H1 (cell line): ENCODE measurements at regions not wholly inside any gene's neighbourhood (a gene's known extent, or its start where the extent isn't known, plus 50 kb on each side); places are given as distances from the start of the nearest gene placed in this dataset.
"Not testable (repeated sequence)": the region's sequence is repeated elsewhere in the genome, so short reads cannot be mapped to it uniquely, and the experiment has no call there.

Experiments
- CTCF ChIA-PET: fragments of 300-600 bp; sonication (Branson Sonifier 250); formaldehyde crosslinking; loops from one replicate; lab custom pipeline; 2021; ENCODE audit not compliant: partially characterized antibody; lab: Charles Lee
- POLR2A ChIA-PET: fragments of 300-600 bp; sonication (Branson Sonifier 250); formaldehyde crosslinking; loops from one replicate; lab custom pipeline; 2021; ENCODE audit warnings: inconsistent platforms; ENCODE audit not compliant: partially characterized antibody; lab: Charles Lee
- DNase-seq, 2 experiments: peaks; one replicate each; pipeline versions ENCODE4 v3.0.0 to v3.0.0-alpha.2; 2010 to 2022; ENCODE audit warnings: low spot score in 2 of 2, low read depth in 1 of 2, mixed read lengths in 1 of 2
- FAIRE-seq: peaks from 2 replicates; lab custom pipeline; 2011; peaks lifted over from hg19 to GRCh38; lab: Jason Lieb, UNC
- H2AFZ ChIP-seq: 2 replicates; pipeline ENCODE4 v1.8.1; 2012; ENCODE audit warnings: low read length, inconsistent platforms
- H2AK5ac ChIP-seq: 2 replicates; pipeline ENCODE4 v1.6.1; 2013; ENCODE audit warnings: low read depth, low read length
- H2BK120ac ChIP-seq: replicated peaks from 2 replicates; pipeline ENCODE3; 2013; ENCODE audit warnings: low read depth, low read length, inconsistent platforms
- H2BK12ac ChIP-seq: 2 replicates; pipeline ENCODE4 v1.6.1; 2013; ENCODE audit warnings: low read depth, low read length
- H2BK15ac ChIP-seq: 2 replicates; pipeline ENCODE4 v1.6.1; 2013; ENCODE audit warnings: low read length
- H2BK20ac ChIP-seq: 2 replicates; pipeline ENCODE4 v1.6.1; 2013; ENCODE audit warnings: low read length
- H2BK5ac ChIP-seq: 2 replicates; pipeline ENCODE4 v1.6.1; 2013; ENCODE audit warnings: low read depth, low read length
- H3K14ac ChIP-seq: 2 replicates; pipeline ENCODE4 v1.6.1; 2013; ENCODE audit warnings: inconsistent platforms; ENCODE audit not compliant: insufficient read length
- H3K18ac ChIP-seq: 2 replicates; pipeline ENCODE4 v1.6.1; 2013; ENCODE audit warnings: low read length; ENCODE audit errors: extremely low read depth
- H3K23ac ChIP-seq: 2 replicates; pipeline ENCODE4 v1.6.1; 2013; ENCODE audit warnings: inconsistent platforms; ENCODE audit not compliant: insufficient read length
- H3K23me2 ChIP-seq: 2 replicates; pipeline ENCODE4 v1.6.1; 2013; ENCODE audit warnings: low read depth, low read length
- H3K27ac ChIP-seq: 2 replicates; pipeline ENCODE4 v1.6.1; 2011; ENCODE audit warnings: low read depth, low read length, inconsistent platforms
- H3K27me3 ChIP-seq, 4 experiments: replicated peaks in 1 of 4; 1 replicate in 1 of 4; 2 replicates in 3 of 4; pipeline versions ENCODE4 v1.6.1 to v1.8.1; 2011 to 2013; ENCODE audit warnings: low read length in 3 of 4, mild to moderate bottlenecking in 3 of 4, inconsistent platforms in 2 of 4, mixed read lengths in 2 of 4, moderate library complexity in 1 of 4; ENCODE audit not compliant: control insufficient read depth in 3 of 4, insufficient read depth in 3 of 4; ENCODE audit errors: extremely low read depth in 1 of 4
- H3K36me3 ChIP-seq, 4 experiments: 2 replicates each; pipeline versions ENCODE4 v1.6.1 to v1.8.1; 2011 to 2013; ENCODE audit warnings: mild to moderate bottlenecking in 4 of 4, low read length in 3 of 4, moderate library complexity in 2 of 4, control low read depth in 1 of 4, inconsistent platforms in 1 of 4; ENCODE audit not compliant: insufficient read depth in 4 of 4, control insufficient read depth in 2 of 4
- H3K4ac ChIP-seq: replicated peaks from 2 replicates; pipeline ENCODE3; 2013; ENCODE audit warnings: low read length, low read depth, mixed read lengths, inconsistent platforms; ENCODE audit not compliant: insufficient read length
- H3K4me1 ChIP-seq, 4 experiments: replicated peaks in 1 of 4; 1 replicate in 1 of 4; 2 replicates in 3 of 4; pipeline versions ENCODE4 v1.6.1 to v1.8.1; 2011 to 2013; ENCODE audit warnings: low read length in 3 of 4, inconsistent platforms in 2 of 4, mixed read lengths in 1 of 4; ENCODE audit not compliant: insufficient read depth in 4 of 4, control insufficient read depth in 3 of 4
- H3K4me2 ChIP-seq, 2 experiments: 2 replicates each; pipeline versions ENCODE4 v1.6.1 to v1.8.1; 2011 to 2013; ENCODE audit warnings: low read depth in 2 of 2, low read length in 2 of 2, control low read depth in 1 of 2, inconsistent platforms in 1 of 2, mild to moderate bottlenecking in 1 of 2; ENCODE audit not compliant: insufficient read depth in 1 of 2
- H3K4me3 ChIP-seq, 4 experiments: fragments of 200-600, 300-600 bp in 1 of 4; sonication (generic), shearing (Covaris generic), sonication (Bioruptor Twin) in 1 of 4; 2 replicates each; pipeline versions ENCODE4 v1.5.1 to v1.8.1; 2011 to 2016; ENCODE audit warnings: low read length in 4 of 4, low read depth in 3 of 4, control low read depth in 2 of 4, inconsistent platforms in 2 of 4, mild to moderate bottlenecking in 2 of 4, mixed read lengths in 1 of 4, moderate library complexity in 1 of 4; ENCODE audit not compliant: insufficient read depth in 2 of 4; ENCODE audit errors: extremely low read depth in 1 of 4
- H3K56ac ChIP-seq: replicated peaks from 2 replicates; pipeline ENCODE3; 2013; ENCODE audit warnings: low read depth, mild to moderate bottlenecking, mixed read lengths, low read length, inconsistent platforms; ENCODE audit not compliant: insufficient read length
- H3K79me1 ChIP-seq: 2 replicates; pipeline ENCODE4 v1.6.1; 2013; ENCODE audit warnings: low read depth, low read length, control low read depth
- H3K79me2 ChIP-seq, 2 experiments: 2 replicates each; pipeline versions ENCODE4 v1.6.1 to v1.8.1; 2012 to 2013; ENCODE audit warnings: low read length in 2 of 2, mild to moderate bottlenecking in 2 of 2, inconsistent platforms in 1 of 2; ENCODE audit not compliant: insufficient read depth in 2 of 2, control insufficient read depth in 1 of 2
- H3K9ac ChIP-seq, 4 experiments: replicated peaks in 1 of 4; 1 replicate in 1 of 4; 2 replicates in 3 of 4; pipeline versions ENCODE4 v1.6.1 to v1.8.1; 2011 to 2013; ENCODE audit warnings: low read depth in 3 of 4, low read length in 3 of 4, control low read depth in 2 of 4, mild to moderate bottlenecking in 2 of 4, moderate library complexity in 2 of 4, inconsistent platforms in 1 of 4; ENCODE audit errors: extremely low read depth in 1 of 4
- H3K9me3 ChIP-seq, 2 experiments: 2 replicates each; pipeline versions ENCODE4 v1.6.1 to v1.8.1; 2012 to 2013; ENCODE audit warnings: mild to moderate bottlenecking in 2 of 2, moderate library complexity in 2 of 2, control low read depth in 1 of 2, inconsistent platforms in 1 of 2, low read depth in 1 of 2, low read length in 1 of 2, mixed read lengths in 1 of 2; ENCODE audit not compliant: insufficient read depth in 2 of 2
- H4K20me1 ChIP-seq, 2 experiments: replicated peaks in 1 of 2; 2 replicates each; pipeline versions ENCODE3 to v1.8.1; 2011 to 2013; ENCODE audit warnings: inconsistent platforms in 2 of 2, low read length in 2 of 2, mild to moderate bottlenecking in 1 of 2; ENCODE audit not compliant: insufficient read depth in 2 of 2, control insufficient read depth in 1 of 2
- H4K5ac ChIP-seq: 2 replicates; pipeline ENCODE4 v1.6.1; 2013; ENCODE audit warnings: low read length, low read depth, mixed read lengths, inconsistent platforms; ENCODE audit not compliant: insufficient read length
- H4K8ac ChIP-seq: 2 replicates; pipeline ENCODE4 v1.8.0; 2013; ENCODE audit warnings: mild to moderate bottlenecking, moderate library complexity, low read length, inconsistent platforms; ENCODE audit not compliant: insufficient read depth; ENCODE audit errors: extremely low read depth
- H4K91ac ChIP-seq: replicated peaks from 2 replicates; pipeline ENCODE3; 2013; ENCODE audit warnings: low read length, mixed read lengths, inconsistent platforms; ENCODE audit not compliant: insufficient read length
- WGBS, 2 experiments: shearing (Covaris generic) in 1 of 2; methylation state at CpG; one replicate each; pipeline versions ENCODE4 v1.1.6 to v1.1.7; 2013 to 2015; ENCODE audit warnings: low lambda C conversion rate in 2 of 2, mixed read lengths in 2 of 2, inconsistent platforms in 1 of 2, low coverage in 1 of 2, missing lambda C conversion rate in 1 of 2; ENCODE audit not compliant: insufficient replicate concordance in 2 of 2, insufficient coverage in 1 of 2, insufficient read length in 1 of 2; ENCODE audit errors: extremely low coverage in 1 of 2, missing lambda C conversion rate in 1 of 2; 5-methylcytosine and 5-hydroxymethylcytosine counted together

DNA sequence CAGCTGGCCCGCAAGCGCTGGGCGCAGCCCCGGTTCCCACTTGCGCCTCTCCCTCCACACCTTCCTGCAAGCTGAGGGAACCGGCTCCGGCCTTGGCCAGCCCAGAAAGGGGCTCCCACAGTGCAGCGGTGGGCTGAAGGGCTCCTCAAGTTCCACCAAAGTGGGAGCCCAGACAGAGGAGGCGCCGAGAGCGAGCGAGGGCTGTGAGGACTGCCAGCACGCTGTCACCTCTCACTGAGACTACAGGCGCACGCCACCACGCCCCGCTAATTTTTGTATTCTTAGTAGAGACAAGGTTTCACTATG, 103.3 kb upstream of the KMT2C start:
- H4K91ac ChIP-seq, DNase-seq, H3K14ac ChIP-seq, H2BK120ac ChIP-seq, H3K4me1 ChIP-seq, H3K79me1 ChIP-seq, H4K8ac ChIP-seq, H3K4me3 ChIP-seq, H2AK5ac ChIP-seq, H3K4ac ChIP-seq, H3K4me2 ChIP-seq, H3K79me2 ChIP-seq, H3K9ac ChIP-seq, H2BK12ac ChIP-seq, H3K9me3 ChIP-seq, H2BK20ac ChIP-seq, H3K56ac ChIP-seq, H3K27me3 ChIP-seq, H4K20me1 ChIP-seq, H3K36me3 ChIP-seq, H2AFZ ChIP-seq, H3K23ac ChIP-seq, H2BK15ac ChIP-seq, H3K18ac ChIP-seq, H4K5ac ChIP-seq, H3K23me2 ChIP-seq, H3K27ac ChIP-seq, H2BK5ac ChIP-seq, FAIRE-seq: not testable (repeated sequence)
- ChIA-PET CTCF (interaction anchor here (1.2 kb wide), 1 partner anchor 125 kb away, joined by 3 read pairs; no protein-coding TSS in a partner anchor), POLR2A (interaction anchor here (0.9 kb wide), 1 partner anchor 12 kb away, joined by 3 read pairs; no protein-coding TSS in a partner anchor)
- WGBS, 2 experiments, result 95% methylated on average over 9 of the region's 17 CpGs; no CpG with 5 or more reads in 1 of the 2 experiments
